HG02642 (cell line): ENCODE measurements at regions not wholly inside any gene's neighbourhood (a gene's known extent, or its start where the extent isn't known, plus 50 kb on each side); places are given as distances from the start of the nearest gene placed in this dataset.
A peak's percentile ranks its signal among the peaks of the same experiment; 100 is the strongest.
"Not testable (repeated sequence)": the region's sequence is repeated elsewhere in the genome, so short reads cannot be mapped to it uniquely, and the experiment has no call there.

Experiments
- ATAC-seq: cut with Tn5 transposase; IDR thresholded peaks from one replicate; pipeline ENCODE4 v1.9.1; 2021; ENCODE audit warnings: mild to moderate bottlenecking; ENCODE audit not compliant: unreplicated experiment, poor library complexity

DNA sequence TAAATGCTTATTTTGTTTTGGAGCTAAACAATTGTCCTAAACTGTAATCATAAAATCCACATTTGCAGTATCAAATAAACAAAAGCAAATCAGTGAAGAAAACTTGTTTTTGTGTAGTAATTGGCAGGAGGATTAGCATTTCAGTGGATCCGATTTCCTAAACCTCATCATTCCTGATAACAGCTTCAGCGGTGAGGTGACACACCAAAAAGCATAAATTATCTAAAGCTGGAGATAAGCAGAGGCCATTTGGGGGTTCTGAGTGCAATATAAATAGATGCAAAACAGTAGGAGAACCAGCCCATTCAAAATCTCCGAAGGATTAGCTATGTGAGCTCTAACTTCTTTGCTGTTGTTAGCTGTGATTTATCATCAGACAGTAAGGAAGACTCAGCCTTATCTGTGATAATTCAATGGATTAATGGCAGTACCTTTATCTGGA lies 235.8 kb downstream of the EPHA7 start:
- no peak for ATAC-seq

DNA sequence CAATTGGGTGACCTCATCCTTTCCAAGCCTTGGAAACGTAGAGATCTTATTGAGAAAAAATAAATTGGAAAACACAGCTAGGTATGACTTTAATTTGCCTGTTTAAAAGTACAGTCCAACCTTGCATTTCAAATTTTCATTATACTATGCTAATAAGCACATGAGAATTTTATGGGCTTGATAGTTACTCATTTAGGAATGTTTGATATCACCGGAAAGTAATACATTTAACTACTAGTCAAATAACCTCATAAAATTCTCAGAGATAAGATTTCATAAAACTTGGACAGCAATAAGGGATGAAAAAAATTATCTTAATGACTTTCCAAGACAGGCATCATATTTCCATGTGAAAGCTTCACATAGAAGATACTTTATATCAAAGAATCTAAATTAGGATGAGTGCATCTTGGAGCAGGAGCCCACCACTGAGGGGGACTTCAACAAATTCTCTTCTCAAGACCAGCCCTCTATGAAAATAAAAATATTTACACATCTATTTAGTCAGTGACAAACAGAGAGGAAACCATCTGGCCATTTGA lies 236.3 kb downstream of the EPHA7 start:
- no peak for ATAC-seq

DNA sequence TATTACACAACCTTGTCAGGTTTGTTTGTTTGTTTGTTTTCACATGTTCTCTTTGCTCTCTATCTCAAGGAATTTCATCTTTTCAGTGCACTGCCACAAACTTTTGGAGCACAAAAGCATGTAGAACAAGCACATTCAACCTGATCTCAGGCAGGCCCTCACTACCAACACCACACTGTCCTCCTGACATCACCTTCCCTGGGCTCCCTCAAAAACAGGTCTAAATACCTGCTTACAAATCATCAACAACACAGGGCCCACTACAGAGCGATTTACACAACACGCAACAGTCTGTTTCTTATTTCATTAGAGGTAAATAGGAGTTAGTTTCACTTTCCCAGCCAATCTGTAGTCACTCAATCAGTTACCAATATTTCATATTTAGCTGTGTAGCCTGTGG lies 241.4 kb downstream of the EPHA7 start:
- no peak for ATAC-seq

DNA sequence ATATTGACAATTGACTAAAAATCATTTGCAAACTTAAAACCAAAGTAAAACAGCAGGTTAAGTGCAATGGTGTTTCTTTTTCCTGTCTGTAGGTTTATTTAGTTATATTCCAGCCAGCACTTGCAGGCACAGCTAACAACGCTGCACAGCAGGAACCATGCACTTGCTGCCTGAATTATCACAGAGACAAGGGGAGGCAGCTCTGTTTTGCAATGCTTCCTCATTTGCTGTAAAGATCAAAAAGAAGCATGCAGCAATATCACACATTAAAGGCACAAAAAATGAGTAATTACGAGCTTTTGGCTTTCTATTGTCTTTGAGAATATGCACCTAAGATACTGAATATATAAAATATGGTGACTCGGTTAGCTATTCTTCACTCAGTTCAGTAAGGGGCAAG lies 241.9 kb downstream of the EPHA7 start:
- no peak for ATAC-seq

DNA sequence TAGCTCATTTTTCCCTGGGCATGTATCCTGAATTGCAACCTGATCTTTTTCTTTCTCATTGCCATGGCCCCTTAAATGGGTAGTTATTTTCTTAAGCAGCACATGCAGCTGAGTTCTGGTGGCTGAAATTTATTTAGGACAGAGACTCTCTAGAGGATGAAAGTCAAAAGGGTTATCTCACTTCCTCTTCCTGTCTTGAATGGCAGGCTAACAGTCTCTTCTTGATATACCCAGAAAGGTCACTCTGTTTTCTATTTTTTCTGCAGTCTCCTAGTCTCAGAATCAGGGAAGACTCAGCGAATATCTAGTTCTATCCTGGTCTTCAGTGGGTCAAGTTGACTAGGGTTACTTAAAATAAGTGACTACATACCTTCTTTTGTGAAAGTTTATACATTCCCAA lies 243.3 kb downstream of the EPHA7 start:
- peak; percentile 90 for ATAC-seq

DNA sequence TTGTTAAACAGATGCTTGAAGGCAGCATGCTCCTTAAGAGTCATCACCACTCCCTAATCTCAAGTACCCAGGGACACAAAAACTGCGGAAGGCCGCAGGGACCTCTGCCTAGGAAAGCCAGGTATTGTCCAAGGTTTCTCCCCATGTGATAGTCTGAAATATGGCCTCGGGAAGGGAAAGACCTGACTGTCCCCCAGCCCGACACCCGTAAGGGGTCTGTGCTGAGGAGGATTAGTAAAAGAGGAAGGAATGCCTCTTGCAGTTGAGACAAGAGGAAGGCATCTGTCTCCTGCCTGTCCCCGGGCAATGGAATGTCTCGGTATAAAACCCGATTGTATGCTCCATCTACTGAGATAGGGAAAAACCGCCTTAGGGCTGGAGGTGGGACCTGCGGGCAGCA lies 245.8 kb downstream of the EPHA7 start:
- not testable (repeated sequence) for ATAC-seq

DNA sequence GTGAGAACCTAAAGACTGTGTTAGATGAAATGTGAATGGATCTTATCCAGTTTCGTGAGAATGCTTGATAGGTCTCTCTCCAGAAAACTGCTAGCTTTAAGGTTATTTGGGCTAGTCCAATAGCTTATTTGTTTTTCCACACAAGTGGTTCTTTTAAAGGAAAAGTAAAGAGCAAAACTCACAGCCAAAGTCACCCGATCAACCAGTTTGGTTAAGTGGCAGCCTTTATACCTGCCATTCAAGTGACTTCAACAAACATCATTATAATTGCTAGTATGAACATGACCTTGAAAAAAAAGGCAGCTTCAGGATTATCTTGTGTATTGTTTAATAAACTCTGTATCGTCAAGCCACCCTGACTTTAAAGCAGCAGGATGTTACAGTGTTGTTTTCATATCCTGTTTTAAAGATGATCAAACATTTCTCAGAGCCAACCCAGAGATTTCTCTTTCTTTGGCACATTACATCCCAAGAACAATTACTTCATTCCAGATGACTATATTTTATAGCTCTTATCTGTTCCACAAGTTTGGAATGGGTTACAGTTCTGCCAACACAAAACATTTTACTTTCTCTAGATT lies 253.4 kb downstream of the EPHA7 start:
- no peak for ATAC-seq

DNA sequence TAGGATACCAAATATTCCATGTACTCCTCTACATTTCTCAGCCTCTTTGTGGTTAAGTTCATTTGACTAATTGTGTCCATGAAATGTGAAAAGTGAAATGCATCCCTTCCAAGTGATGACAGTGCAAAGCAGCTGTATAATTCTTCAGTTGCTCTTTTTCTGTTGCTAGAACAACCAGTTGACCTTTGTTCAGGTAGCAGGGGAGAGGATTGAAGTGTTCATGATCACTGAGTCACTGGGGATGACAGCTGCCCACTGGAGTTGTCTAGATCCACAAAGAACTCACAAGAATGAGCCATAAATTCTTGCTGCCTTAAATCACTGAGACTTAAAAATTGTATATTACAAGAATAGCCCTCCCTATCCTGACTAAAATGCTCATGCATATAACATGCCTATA lies 254.6 kb downstream of the EPHA7 start:
- no peak for ATAC-seq

DNA sequence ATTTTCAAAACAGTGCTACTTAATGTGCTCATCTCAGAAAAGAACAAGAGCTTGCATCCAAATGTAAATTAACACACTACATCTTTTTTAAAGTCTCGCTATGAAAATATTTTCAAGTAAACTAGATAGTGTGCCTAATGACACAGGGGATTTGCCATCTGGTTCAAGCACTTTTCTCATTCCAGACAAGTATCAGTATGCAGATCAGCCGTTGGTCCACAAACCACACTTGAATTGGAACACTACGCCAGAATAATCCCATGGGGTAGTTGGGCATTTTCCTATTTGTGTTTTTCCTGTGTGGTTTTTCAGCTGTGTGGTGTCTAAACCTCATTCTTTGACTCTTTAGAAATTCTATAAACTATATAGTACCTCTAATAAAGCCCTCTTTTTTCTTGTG lies 256.2 kb downstream of the EPHA7 start:
- no peak for ATAC-seq

DNA sequence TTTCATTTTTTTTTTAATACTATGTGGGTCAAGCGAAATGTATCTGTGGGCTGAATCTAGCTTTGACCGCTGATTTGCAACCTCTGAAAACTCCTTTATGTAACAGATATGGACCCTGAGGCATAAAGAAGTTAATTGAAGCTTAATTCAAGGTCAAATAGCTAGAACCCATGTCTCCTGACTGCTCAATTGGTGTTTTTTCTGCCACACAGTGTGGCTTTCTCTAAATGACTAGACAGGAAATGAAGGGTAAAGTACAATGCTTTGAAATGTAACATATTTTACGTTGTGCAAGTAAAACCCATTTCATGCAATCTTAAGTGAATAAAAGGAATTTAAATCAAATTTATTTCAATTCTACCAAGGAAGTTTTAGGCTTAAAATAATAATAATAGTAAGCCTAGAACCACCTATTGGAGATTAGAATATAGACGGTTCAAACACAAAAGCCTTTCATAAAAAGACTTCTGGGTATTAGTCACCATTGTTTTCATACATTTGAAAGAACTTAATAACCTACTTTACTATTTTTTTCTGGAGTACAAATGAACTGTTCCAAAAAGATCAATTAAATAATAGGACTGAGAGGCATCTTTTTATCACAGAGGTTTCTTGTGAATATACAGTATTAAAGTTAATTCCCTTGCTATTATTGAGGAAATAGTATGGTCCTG lies 279.8 kb downstream of the EPHA7 start:
- ATAC-seq, result no peak

DNA sequence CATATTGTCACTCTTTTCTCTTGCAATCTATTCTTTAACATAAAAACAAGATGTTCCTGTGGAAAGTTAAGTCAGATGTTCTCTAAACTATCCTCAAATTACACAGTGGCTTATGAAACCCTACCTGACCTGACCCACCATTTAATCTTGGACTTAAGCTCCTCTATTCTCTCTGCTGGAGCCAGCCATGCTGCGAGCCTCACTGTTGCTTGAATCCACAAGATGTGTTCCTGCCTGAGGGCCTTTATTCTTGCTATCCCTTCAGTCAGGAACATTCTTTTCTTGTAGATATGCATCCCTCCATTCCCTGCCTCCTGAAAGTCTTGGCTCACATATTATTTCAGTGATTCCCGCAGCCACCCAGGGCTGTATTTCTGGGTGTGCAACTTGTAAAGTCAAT lies 283.2 kb downstream of the EPHA7 start:
- no peak for ATAC-seq

DNA sequence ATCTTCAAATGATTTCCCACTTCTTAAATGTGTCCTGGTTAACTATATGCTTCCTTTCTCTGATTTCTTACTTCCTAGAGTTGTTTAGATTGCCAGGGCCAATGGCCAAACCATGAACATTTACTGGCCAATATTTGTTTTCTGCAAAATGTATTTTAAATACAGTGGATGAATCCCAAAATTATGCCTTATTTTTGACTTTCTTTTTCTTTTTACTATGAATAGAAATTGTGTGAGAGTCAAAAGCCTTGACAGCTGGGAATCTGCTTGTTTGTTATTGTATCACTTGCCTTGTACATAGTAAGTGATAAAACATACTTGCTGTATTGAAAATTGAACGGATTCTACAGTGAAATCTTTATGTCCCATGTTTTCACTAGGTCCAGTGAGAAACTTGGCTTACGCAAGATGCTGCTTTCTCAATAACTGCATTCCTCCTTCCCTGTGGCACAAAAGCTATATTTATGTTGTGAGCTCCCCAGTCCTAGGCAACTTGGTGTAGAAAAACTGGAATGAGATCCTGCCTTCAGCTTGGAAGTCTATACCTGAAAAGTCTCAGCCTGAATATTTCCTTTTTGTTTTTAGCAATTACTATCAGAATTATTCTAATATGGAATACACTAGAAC lies 295.2 kb downstream of the EPHA7 start:
- ATAC-seq, result no peak

DNA sequence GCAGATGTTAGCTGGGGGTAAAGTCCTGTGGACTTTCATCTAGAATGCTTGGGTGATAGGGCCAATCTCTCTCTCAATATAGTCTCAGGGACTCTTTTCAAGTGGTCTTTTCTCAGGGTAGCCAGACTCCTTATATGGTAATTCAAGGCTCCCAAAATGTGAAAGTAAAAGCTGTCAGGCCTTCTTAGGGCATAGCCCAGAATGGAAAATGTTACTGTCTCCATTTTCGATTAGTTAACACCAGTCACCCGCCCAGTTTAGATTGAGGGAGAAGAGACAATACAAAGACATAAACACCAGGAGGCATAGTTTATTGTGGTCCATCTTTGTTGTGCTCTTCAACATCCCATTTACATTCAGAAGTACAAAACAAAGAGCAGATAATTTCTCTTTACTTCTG lies 295.8 kb downstream of the EPHA7 start:
- no peak for ATAC-seq

DNA sequence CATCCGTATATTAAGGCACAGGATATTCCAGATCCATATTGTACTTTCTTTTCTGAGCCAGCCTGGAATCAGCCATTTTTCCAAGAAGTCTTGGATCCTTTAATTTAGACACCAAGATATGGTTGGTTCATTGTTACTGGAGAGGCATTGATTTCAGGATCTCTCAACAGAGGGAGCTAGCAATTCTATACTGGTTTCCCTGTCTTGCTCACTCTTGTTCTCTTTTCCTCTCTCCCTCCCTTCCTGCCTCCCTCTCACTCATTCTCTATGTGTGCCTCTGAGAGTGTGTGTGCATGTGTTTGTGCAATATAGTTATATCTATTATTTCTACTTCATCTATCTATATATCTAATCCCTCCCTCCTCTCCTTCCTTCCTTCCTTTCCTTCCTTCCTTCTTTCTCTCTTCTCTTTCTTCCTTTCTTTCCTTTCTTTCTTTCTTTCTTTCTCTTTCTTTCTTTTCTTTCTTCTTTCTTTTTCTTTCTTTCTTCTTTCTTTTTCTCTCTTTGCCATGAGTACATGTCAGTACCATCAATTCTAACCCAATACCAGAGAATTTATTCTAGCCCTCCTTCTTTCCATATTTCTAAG lies 299.1 kb downstream of the EPHA7 start:
- no peak for ATAC-seq

DNA sequence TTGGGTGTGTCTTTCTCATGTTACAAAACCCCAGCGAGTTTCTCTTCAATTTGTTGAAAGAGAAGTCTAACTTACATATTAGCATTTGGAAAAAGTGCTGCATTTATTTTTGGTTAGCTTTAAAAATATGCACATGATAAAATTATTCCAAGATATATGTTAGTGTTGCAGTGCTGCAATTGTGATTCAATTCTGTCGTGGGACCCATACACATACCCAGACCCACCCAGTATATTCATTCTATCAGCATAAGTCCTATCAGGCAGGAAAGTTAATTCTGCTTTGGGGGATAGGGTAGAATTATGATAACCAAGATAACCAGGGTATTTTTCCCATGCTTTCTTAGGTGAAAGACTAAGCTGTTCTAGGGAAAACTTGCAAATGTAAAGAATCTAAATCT lies 313.5 kb downstream of the EPHA7 start:
- ATAC-seq, result no peak

DNA sequence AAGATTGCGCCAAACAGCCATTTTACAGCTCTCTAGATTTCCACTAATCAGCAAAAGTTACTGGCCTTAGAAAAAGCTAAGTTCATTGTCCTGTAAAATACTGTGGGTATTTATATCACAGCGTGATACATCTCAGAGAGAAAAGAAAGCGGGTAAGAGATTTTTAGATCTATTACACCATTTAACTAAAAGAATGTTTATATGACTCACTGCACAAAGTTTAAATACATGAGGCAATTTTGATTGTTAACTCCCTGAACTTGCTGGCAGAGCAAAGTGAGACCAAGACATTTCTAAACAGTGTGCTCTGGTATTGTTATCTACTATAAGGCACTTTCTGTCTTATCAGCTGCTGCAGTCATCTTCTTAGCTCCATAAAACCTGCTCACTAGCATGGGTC lies 314.3 kb downstream of the EPHA7 start:
- no peak for ATAC-seq

DNA sequence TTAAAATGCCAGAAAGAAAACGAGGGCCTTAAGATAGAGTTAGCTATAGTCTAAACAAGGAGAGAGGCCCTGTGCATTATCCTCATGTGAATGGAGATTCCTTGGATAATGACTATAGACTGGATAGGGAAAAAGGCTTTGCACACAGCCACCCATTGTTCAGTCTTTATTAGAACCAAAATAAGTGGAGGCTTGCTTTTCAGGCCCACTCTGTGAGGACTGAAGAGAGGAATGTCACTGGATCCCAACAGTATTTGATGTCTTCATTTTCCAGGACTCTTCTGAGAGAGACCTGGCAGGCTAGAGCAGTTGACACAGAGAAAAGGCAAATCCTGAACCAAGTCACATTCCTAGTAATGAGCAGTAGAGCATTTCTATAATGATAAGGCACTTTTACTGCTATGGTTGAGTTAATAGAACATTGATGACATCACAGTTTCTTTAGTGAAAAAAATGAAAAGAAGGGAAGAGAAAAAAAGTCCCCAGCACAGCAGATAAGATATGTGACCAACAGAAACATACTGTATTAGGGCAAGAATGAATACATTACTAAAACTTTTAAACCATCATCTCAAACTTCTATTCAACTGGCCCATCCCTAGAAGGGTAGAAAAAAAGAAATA lies 315.1 kb downstream of the EPHA7 start:
- ATAC-seq, result no peak

DNA sequence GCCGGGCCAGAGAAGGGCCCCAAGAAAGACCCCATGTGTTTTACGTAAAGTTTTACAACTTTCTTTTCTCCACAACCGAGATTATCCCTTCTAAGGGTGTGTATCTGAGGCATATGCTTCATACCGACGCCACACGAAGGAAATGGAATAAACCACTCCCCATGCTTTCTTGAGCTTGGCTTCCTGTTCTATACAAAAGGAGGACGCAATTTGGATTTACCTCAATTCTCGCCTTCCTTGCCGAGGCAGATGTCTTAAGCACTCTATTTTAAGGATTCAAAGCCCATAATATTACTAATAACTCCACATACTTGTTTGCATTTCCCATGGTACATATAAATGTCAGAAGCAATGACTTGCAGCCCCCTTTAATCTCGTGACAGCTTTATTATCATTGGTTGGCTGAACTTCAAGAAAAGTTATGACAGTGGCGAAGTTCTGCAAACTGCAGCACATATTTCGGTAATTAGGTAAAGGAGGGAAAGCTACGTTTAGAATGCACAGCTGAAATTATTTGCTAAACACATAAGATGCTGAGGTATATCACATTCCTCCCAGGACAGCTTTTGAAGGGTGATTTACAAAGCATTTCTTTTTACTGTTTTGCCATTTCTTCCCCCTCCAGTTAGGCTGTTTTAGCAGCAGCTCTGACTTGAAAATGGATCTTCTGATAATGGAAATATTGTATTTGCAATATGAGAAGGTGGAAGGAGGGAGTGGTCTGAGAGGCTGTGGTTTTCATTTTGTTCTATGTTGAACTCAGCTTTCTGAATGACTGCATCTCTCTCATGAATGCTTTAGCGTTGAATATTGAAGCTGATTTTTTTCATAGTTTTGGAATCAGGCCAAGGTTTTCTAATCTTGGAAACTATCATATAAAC lies 330.5 kb downstream of the EPHA7 start:
- ATAC-seq, result no peak

DNA sequence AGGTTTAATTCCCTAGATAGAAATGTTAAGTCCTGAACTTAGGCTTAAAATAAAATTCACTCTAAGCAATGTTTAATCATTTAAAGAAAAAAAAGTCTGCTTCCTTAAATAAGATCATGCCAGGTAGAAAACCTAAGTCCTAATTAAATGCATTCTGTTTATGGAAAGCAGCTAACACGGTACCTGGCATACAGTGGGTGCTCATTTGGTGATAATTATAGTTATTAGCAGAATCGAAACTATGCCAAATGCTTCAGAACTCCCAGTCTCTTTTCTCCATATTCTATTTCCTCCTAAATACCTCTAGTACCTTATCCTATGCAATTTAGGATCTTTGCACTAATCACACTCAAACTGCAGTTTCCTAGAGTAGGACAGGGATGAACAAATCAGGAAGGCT lies 331.8 kb downstream of the EPHA7 start:
- no peak for ATAC-seq

DNA sequence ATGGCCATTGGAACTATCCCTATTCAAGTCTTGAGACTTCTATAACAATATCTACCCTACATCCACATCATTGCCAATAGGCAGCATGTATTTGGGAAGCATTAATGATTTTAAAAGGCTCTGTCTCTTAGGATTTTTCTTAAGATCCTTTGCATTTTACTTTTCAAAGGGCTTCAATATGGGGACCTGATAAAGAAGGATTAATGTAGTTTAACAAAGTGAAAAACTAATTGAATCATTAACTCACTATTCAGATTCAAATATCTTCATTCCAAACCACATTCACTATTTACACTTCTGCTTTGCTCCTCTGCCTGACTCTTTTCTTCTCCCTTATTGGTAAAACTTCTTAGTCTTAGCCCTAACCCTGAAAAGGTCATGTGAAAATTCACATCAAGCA lies 333.0 kb downstream of the EPHA7 start:
- ATAC-seq, result no peak
